Choroid plexus epithelial cell (primary cell): ENCODE measurements at regions not wholly inside any gene's neighbourhood (a gene's known extent, or its start where the extent isn't known, plus 50 kb on each side); places are given as distances from the start of the nearest gene placed in this dataset.

Experiments used
- DNase-seq: peaks from one replicate; pipeline ENCODE4 v3.0.0-alpha.2; 2010; ENCODE audit warnings: low read depth
- H3K4me3 ChIP-seq: 2 replicates; pipeline ENCODE4 v1.5.1; 2011; ENCODE audit warnings: low read depth, mild to moderate bottlenecking, control low read depth, low read length, moderate library complexity
- CTCF ChIP-seq: conservative IDR thresholded peaks from 2 replicates; pipeline ENCODE4 v1.5.1; 2011; ENCODE audit warnings: low read depth, mild to moderate bottlenecking, control low read depth, inconsistent platforms, low read length, moderate library complexity

- TF ChIP-seq CTCF, result no peak
- no peak for DNase-seq
Measured at GRCh38 chr1:219050822-219051125, 122.9 kb upstream of the LYPLAL1 start.

DNA sequence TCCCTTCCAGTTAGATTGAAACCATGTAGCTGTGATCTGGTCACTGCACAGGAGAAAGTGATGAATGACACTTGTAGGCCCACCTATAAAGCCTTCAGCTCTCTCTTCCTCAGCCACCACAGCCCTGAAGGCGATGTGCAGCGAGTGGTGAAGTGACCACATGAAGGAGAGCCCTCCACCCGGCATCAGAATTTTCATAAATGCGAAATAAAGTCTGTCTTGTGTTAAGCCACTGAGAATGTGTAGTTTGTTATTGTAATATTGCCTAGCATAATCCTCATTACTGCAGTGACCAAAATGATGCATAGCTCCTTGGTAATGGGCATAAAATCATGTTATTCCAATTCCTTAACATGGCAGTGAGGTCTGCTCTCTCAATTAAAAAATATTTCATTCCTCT is 122.1 kb upstream of the LYPLAL1 start:
- H3K4me3 ChIP-seq, result no peak overlapping the region
- no peak for DNase-seq
- no peak for TF ChIP-seq CTCF

More at GRCh38 chr1:219050822-219051125, 122.9 kb upstream of the LYPLAL1 start:
- H3K4me3 ChIP-seq, result no peak overlapping the region

GRCh38 chr1:219058891-219059820 is 114.5 kb upstream of the LYPLAL1 start:
- no peak overlapping the region for H3K4me3 ChIP-seq
- no peak for TF ChIP-seq CTCF
- DNase-seq, result peak; percentile 44

DNA sequence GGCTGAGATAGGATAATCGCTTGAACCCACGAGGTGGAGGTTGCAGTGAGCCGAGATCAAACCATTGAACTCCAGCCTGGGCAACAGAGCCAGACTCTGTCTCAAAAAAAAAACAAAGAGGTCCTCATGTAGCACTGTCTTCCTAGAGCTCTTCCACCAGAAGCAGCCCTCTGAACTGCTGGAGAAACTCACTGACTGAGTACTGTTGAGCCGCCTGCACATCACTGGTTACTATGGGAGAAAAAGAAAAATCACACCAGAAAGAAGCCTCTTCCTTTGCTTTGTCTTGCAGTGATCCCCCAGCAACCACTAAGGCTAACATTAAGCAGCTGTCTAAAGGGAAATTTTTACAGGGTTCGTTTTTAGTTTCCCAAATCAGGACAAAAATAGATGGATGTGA is 112.9 kb upstream of the LYPLAL1 start:
- no peak for TF ChIP-seq CTCF
- H3K4me3 ChIP-seq, result no peak overlapping the region
- DNase-seq, result no peak

DNA sequence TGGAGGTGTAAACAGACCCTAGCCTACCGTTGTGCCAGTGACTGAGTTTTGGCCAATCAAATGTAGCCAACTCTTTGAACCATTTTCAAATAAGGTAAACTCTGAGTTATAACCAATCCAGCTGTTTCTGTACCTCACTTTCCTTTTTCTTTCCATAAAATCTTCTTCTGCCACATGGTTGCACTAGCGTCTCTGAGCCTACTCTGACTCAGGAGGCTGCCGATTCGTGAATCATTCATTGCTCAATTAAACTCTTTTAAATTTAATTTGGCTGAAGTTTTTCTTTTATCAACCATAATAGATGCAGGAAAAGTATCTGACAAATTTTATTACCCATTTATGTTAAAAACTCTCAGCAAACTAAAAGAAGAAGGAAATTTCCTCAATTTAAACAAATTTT is 111.5 kb upstream of the LYPLAL1 start:
- TF ChIP-seq CTCF, result no peak
- no peak for DNase-seq
- no peak overlapping the region for H3K4me3 ChIP-seq

- no peak overlapping the region for H3K4me3 ChIP-seq
- DNase-seq, result no peak
- TF ChIP-seq CTCF, result no peak
Measured at GRCh38 chr1:219066098-219066497, 107.6 kb upstream of the LYPLAL1 start.

DNA sequence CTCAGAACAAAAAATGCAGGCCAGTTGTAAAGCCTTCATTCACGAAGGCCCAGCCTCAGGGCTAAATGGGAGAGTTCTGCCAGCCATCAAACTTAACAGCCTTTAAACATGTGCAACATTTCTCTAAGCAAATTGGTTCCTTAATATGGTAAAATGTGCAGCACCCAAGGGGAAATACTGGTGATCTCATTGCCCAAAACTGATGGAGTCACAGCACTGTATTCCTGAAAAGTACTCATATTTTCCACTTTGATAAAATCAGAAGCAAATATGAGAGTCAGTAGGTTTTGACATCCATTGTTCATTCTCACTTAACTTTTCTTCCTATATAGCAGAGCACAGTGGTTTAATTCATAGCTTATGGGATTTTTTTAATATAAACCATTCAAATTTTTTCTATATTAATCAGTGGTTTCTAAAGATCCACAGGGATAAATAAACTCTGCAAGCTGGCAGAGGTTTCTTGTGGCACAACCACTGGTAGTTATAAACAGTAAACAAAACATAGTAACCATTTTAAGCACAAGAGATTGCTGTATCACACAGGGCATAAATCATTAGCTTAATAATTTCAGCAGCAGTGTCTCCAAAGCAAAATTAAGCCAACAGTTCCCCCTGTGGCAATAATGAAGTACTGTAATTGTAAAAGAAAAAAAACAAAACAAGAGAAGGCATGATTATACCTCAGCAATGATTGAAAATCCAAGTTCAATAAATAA is 106.9 kb upstream of the LYPLAL1 start:
- no peak overlapping the region for H3K4me3 ChIP-seq
- TF ChIP-seq CTCF, result peak; percentile 63
- peak; percentile 85 for DNase-seq
